HepG2 (cell line): ENCODE measurements at regions not wholly inside any gene's neighbourhood (a gene's known extent, or its start where the extent isn't known, plus 50 kb on each side); places are given as distances from the start of the nearest gene placed in this dataset.

Experiments used
- CEBPG ChIP-seq: IDR thresholded peaks from 2 replicates; pipeline ENCODE4 v1.6.1; 2016
- ERF ChIP-seq: IDR thresholded peaks from 2 replicates; pipeline ENCODE4 v1.6.1; 2018; ENCODE audit warnings: missing biosample characterization, missing genetic modification reagents
- HBP1 ChIP-seq: IDR thresholded peaks from 2 replicates; pipeline ENCODE4 v1.6.1; 2016; ENCODE audit warnings: low read depth, control low read depth
- HES4 ChIP-seq: sonication (generic); formaldehyde crosslinking; IDR thresholded peaks from 2 replicates; pipeline ENCODE4 v1.9.0; 2021; ENCODE audit warnings: mild to moderate bottlenecking, missing genetic modification reagents, borderline replicate concordance
- ISL2 ChIP-seq: sonication (generic); formaldehyde crosslinking; IDR thresholded peaks from 2 replicates; pipeline ENCODE4 v1.5.0; 2020; ENCODE audit warnings: missing genetic modification reagents
- KDM1A ChIP-seq: IDR thresholded peaks from 2 replicates; pipeline ENCODE4 v1.6.1; 2016; ENCODE audit warnings: missing compliant biosample characterization
- KDM4B ChIP-seq: sonication (generic); formaldehyde crosslinking; IDR thresholded peaks from 2 replicates; pipeline ENCODE4 v1.4.0; 2020; ENCODE audit warnings: missing genetic modification reagents
- KLF13 ChIP-seq: sonication (generic); formaldehyde crosslinking; IDR thresholded peaks from 2 replicates; pipeline ENCODE4 v1.4.0; 2020; ENCODE audit warnings: mild to moderate bottlenecking, missing genetic modification reagents
- KLF6 ChIP-seq: IDR thresholded peaks from 2 replicates; pipeline ENCODE4 v1.8.0; 2016; ENCODE audit warnings: missing biosample characterization, missing genetic modification reagents
- KLF9 ChIP-seq: IDR thresholded peaks from 2 replicates; pipeline ENCODE4 v1.6.1; 2016; ENCODE audit warnings: low read depth
- MXD3 ChIP-seq: IDR thresholded peaks from 2 replicates; pipeline ENCODE4 v1.6.1; 2016; ENCODE audit warnings: mild to moderate bottlenecking, missing biosample characterization, missing genetic modification reagents
- NR2F2 ChIP-seq: IDR thresholded peaks from 2 replicates; pipeline ENCODE4 v1.6.1; 2012; ENCODE audit warnings: low read depth, inconsistent platforms, borderline replicate concordance
- PRDM4 ChIP-seq: sonication (generic); formaldehyde crosslinking; IDR thresholded peaks from 2 replicates; pipeline ENCODE4 v1.9.0; 2021; ENCODE audit warnings: missing genetic modification reagents, borderline replicate concordance
- PRMT3 ChIP-seq: sonication (generic); formaldehyde crosslinking; IDR thresholded peaks from 2 replicates; pipeline ENCODE4 v1.8.1; 2022; ENCODE audit warnings: low read depth, mild to moderate bottlenecking, moderate library complexity, missing genetic modification reagents, borderline replicate concordance
- SOX13 ChIP-seq, 3 experiments: fragments of 450-650 bp in 1 of 3; sonication (generic) in 1 of 3; formaldehyde crosslinking in 1 of 3; IDR thresholded peaks in 2 of 3; conservative IDR thresholded peaks in 1 of 3; 2 replicates each; pipeline versions ENCODE4 v1.5.0 to v1.6.1; 2016 to 2020; ENCODE audit warnings: antibody characterized with exemption in 1 of 3, mild to moderate bottlenecking in 1 of 3, missing compliant biosample characterization in 1 of 3, missing genetic modification reagents in 1 of 3, moderate library complexity in 1 of 3
- TBX2 ChIP-seq: sonication (generic); formaldehyde crosslinking; IDR thresholded peaks from 2 replicates; pipeline ENCODE4 v1.5.0; 2020; ENCODE audit warnings: missing genetic modification reagents, mild to moderate bottlenecking, borderline replicate concordance
- TFDP2 ChIP-seq: sonication (generic); formaldehyde crosslinking; IDR thresholded peaks from 2 replicates; pipeline ENCODE4 v1.4.0; 2020; ENCODE audit warnings: missing genetic modification reagents
- ZBTB46 ChIP-seq: sonication (generic); formaldehyde crosslinking; IDR thresholded peaks from 2 replicates; pipeline ENCODE4 v1.4.0; 2020; ENCODE audit warnings: mild to moderate bottlenecking, missing genetic modification reagents, borderline replicate concordance
- ZNF354B ChIP-seq: sonication (generic); formaldehyde crosslinking; IDR thresholded peaks from 2 replicates; pipeline ENCODE4 v1.8.0; 2022; ENCODE audit warnings: mild to moderate bottlenecking, missing genetic modification reagents
- ZNF367 ChIP-seq: sonication (generic); formaldehyde crosslinking; IDR thresholded peaks from 2 replicates; pipeline ENCODE4 v1.4.0; 2020; ENCODE audit warnings: missing genetic modification reagents, borderline replicate concordance
- ZNF652 ChIP-seq: IDR thresholded peaks from 2 replicates; pipeline ENCODE4 v1.6.1; 2016; ENCODE audit warnings: low read depth, borderline replicate concordance
- ZNF672 ChIP-seq: sonication (generic); formaldehyde crosslinking; IDR thresholded peaks from 2 replicates; pipeline ENCODE4 v1.8.1; 2022; ENCODE audit warnings: missing genetic modification reagents
- ZNF713 ChIP-seq: sonication (generic); formaldehyde crosslinking; IDR thresholded peaks from 2 replicates; pipeline ENCODE4 v1.4.0; 2020; ENCODE audit warnings: mild to moderate bottlenecking, missing genetic modification reagents
- ZZZ3 ChIP-seq: sonication (generic); formaldehyde crosslinking; IDR thresholded peaks from 2 replicates; pipeline ENCODE4 v1.4.0; 2020; ENCODE audit warnings: missing genetic modification reagents, mild to moderate bottlenecking, borderline replicate concordance

GRCh38 chr3:193843474-193844301 is 250.7 kb downstream of the OPA1 start (continued):
- no peak for TF ChIP-seq ZBTB46 (CRISPR knock-in tag)
- TF ChIP-seq ISL2 (CRISPR knock-in tag): no peak
- no peak for TF ChIP-seq ZZZ3 (CRISPR knock-in tag)
- no peak for TF ChIP-seq TFDP2 (CRISPR knock-in tag)
- TF ChIP-seq HBP1 (CRISPR knock-in tag): no peak
- no peak for TF ChIP-seq PRDM4 (CRISPR knock-in tag)
- TF ChIP-seq ZNF652 (CRISPR knock-in tag): no peak
- no peak for TF ChIP-seq ZNF713 (CRISPR knock-in tag)
- TF ChIP-seq SOX13 (IDR thresholded peaks at IDR 0.05): no peak
- TF ChIP-seq SOX13 (CRISPR knock-in tag; conservative IDR thresholded peaks at IDR 0.05 in 1 of 2, IDR thresholded peaks at IDR 0.05 in 1 of 2): peak in 1 of 2 experiments; percentile 46; a peak in 2 of 4 replicates
- TF ChIP-seq HES4 (CRISPR knock-in tag): no peak
- no peak for TF ChIP-seq ERF (CRISPR knock-in tag)
- TF ChIP-seq ZNF367: no peak
- TF ChIP-seq ZNF672 (CRISPR knock-in tag): no peak
- TF ChIP-seq KDM1A (CRISPR knock-in tag): no peak
- TF ChIP-seq KLF9 (CRISPR knock-in tag): no peak
- TF ChIP-seq KDM4B (CRISPR knock-in tag): no peak
- TF ChIP-seq KLF6 (CRISPR knock-in tag): no peak
- TF ChIP-seq ZNF354B: no peak
- no peak for TF ChIP-seq MXD3 (CRISPR knock-in tag)
- TF ChIP-seq PRMT3 (CRISPR knock-in tag): no peak
- TF ChIP-seq NR2F2: no peak
- no peak for TF ChIP-seq CEBPG (CRISPR knock-in tag)
- TF ChIP-seq KLF13 (CRISPR knock-in tag): no peak
- peak; percentile 67; the same call in 1 of the 2 replicates for TF ChIP-seq TBX2
